Uterus (tissue), 2 donors: ENCODE measurements at regions not wholly inside any gene's neighbourhood (a gene's known extent, or its start where the extent isn't known, plus 50 kb on each side); places are given as distances from the start of the nearest gene placed in this dataset.

ENCODE experiments used
- POLR2A ChIP-seq, 2 donors: fragments of 450-650 bp; IDR thresholded peaks; one replicate each; pipeline ENCODE4 v1.6.1; 2016; ENCODE audit warnings: antibody characterized with exemption in 2 of 2, mild to moderate bottlenecking in 1 of 2, moderate library complexity in 1 of 2
- TF ChIP-seq, protein P1 (sequence below), 4 experiments: fragments of 200-600 bp in 2 of 4; fragments of 450-650 bp in 2 of 4; sonication (generic) in 2 of 4; IDR thresholded peaks; one replicate each; pipeline ENCODE4 v1.5.1; 2016 to 2019; ENCODE audit warnings: antibody characterized with exemption in 4 of 4, mild to moderate bottlenecking in 2 of 4, moderate library complexity in 1 of 4

DNA sequence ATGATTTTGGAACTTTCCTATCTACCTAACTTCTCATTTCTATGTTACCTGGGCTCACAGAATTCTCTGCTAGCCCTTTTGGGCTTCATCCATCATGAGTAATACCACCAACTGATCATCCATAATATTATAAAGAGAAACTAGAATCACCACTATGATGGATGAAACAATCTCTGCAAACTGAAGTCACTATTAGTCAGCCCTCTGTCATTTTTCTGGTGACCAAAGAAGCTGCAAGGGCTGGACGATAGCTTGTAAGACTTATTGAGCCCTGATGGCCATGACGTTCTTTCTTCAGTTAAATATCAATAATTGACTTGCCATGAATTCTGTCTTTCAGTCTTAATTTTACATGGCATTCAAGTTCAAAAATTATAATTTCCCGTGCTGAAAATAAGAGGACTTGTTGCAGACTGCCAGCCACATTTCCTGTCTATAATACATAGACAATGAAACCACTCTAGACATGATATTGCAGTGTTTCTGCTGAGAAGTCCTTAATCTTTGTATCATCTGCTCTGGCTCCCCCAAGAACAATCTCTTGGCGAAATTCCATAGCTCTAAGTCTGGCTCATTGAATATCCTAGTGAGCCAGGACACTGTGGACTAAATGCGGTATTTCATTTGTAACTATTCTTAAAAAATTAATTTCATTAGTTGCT lies 655.0 kb upstream of the CAMK1G start:
- no peak for TF ChIP-seq POLR2A (IDR thresholded peaks at IDR 0.05)
- TF ChIP-seq, protein P1, sequence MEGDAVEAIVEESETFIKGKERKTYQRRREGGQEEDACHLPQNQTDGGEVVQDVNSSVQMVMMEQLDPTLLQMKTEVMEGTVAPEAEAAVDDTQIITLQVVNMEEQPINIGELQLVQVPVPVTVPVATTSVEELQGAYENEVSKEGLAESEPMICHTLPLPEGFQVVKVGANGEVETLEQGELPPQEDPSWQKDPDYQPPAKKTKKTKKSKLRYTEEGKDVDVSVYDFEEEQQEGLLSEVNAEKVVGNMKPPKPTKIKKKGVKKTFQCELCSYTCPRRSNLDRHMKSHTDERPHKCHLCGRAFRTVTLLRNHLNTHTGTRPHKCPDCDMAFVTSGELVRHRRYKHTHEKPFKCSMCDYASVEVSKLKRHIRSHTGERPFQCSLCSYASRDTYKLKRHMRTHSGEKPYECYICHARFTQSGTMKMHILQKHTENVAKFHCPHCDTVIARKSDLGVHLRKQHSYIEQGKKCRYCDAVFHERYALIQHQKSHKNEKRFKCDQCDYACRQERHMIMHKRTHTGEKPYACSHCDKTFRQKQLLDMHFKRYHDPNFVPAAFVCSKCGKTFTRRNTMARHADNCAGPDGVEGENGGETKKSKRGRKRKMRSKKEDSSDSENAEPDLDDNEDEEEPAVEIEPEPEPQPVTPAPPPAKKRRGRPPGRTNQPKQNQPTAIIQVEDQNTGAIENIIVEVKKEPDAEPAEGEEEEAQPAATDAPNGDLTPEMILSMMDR (IDR thresholded peaks at IDR 0.05): no peak
